Endothelial cell (in vitro differentiated cells): ENCODE measurements at regions not wholly inside any gene's neighbourhood (a gene's known extent, or its start where the extent isn't known, plus 50 kb on each side); places are given as distances from the start of the nearest gene placed in this dataset.

Source experiments
- DNase-seq: peaks from one replicate; pipeline ENCODE4 v3.0.0; 2021; ENCODE audit warnings: low spot score
- H3K27ac Mint-ChIP-seq: one replicate; pipeline ENCODE4 v1.8.0; 2021; ENCODE audit warnings: mixed read lengths, inconsistent platforms; ENCODE audit not compliant: unreplicated experiment
- H3K27me3 Mint-ChIP-seq: one replicate; pipeline ENCODE4 v1.8.0; 2021; ENCODE audit warnings: mild to moderate bottlenecking, moderate library complexity, mixed read lengths, inconsistent platforms; ENCODE audit not compliant: unreplicated experiment
- H3K36me3 Mint-ChIP-seq: one replicate; pipeline ENCODE4 v1.8.0; 2021; ENCODE audit warnings: mild to moderate bottlenecking, low read depth, mixed read lengths, inconsistent platforms; ENCODE audit not compliant: unreplicated experiment
- H3K4me1 Mint-ChIP-seq: one replicate; pipeline ENCODE4 v1.8.0; 2021; ENCODE audit warnings: mild to moderate bottlenecking, mixed read lengths, inconsistent platforms; ENCODE audit not compliant: unreplicated experiment
- H3K4me3 Mint-ChIP-seq: one replicate; pipeline ENCODE4 v1.8.0; 2021; ENCODE audit warnings: mild to moderate bottlenecking, mixed read lengths, inconsistent platforms; ENCODE audit not compliant: unreplicated experiment
- H3K9me3 Mint-ChIP-seq: one replicate; pipeline ENCODE4 v1.8.0; 2021; ENCODE audit warnings: mixed read lengths, inconsistent platforms; ENCODE audit not compliant: unreplicated experiment
- CTCF ChIP-seq: fragments of 200-600 bp; sonication (generic); IDR thresholded peaks from one replicate; pipeline ENCODE4 v1.5.0; 2021; ENCODE audit warnings: antibody characterized with exemption; ENCODE audit not compliant: unreplicated experiment

GRCh38 chr5:167877924-167878323 lies 413.5 kb upstream of the WWC1 start:
- no peak overlapping the region for H3K27ac Mint-ChIP-seq
- H3K27me3 Mint-ChIP-seq, result peaks cover 3% of the 10 kb centered on the region
- no peaks in the 10 kb centered on the region for H3K36me3 Mint-ChIP-seq
- TF ChIP-seq CTCF, result no peak
- H3K4me1 Mint-ChIP-seq, result no peaks in the 10 kb centered on the region
- no peak overlapping the region for H3K4me3 Mint-ChIP-seq
- no peak for DNase-seq
- H3K9me3 Mint-ChIP-seq, result no peaks in the 10 kb centered on the region

- Mint-ChIP-seq H3K9me3 (no peaks in the 10 kb centered on the region), H3K27ac (no peak overlapping the region), H3K4me1 (no peaks in the 10 kb centered on the region), H3K27me3 (no peaks in the 10 kb centered on the region), H3K4me3 (no peak overlapping the region), H3K36me3 (no peaks in the 10 kb centered on the region)
- no peak for DNase-seq
- TF ChIP-seq CTCF, result no peak
Measured at GRCh38 chr5:167880420-167880819, 411.0 kb upstream of the WWC1 start.

GRCh38 chr5:167881041-167881440 lies 410.4 kb upstream of the WWC1 start:
- DNase-seq, result no peak
- Mint-ChIP-seq H3K4me3 (no peak overlapping the region), H3K27ac (no peak overlapping the region), H3K36me3 (no peaks in the 10 kb centered on the region), H3K4me1 (no peaks in the 10 kb centered on the region), H3K9me3 (no peaks in the 10 kb centered on the region), H3K27me3 (no peaks in the 10 kb centered on the region)
- TF ChIP-seq CTCF, result no peak

- TF ChIP-seq CTCF, result no peak
Measured at GRCh38 chr5:167886196-167886595, 405.2 kb upstream of the WWC1 start.

GRCh38 chr5:167888393-167888792 lies 403.1 kb upstream of the WWC1 start:
- no peak overlapping the region for H3K4me3 Mint-ChIP-seq
- H3K9me3 Mint-ChIP-seq, result no peaks in the 10 kb centered on the region
- H3K4me1 Mint-ChIP-seq, result no peaks in the 10 kb centered on the region
- H3K27ac Mint-ChIP-seq, result no peak overlapping the region
- no peak for DNase-seq
- peaks cover 2% of the 10 kb centered on the region for H3K27me3 Mint-ChIP-seq
- no peak for TF ChIP-seq CTCF
- H3K36me3 Mint-ChIP-seq, result no peaks in the 10 kb centered on the region

More at GRCh38 chr5:167886196-167886595, 405.2 kb upstream of the WWC1 start:
- Mint-ChIP-seq H3K27ac (no peak overlapping the region), H3K9me3 (no peaks in the 10 kb centered on the region), H3K4me1 (no peaks in the 10 kb centered on the region), H3K4me3 (no peak overlapping the region), H3K27me3 (peaks cover 1% of the 10 kb centered on the region), H3K36me3 (no peaks in the 10 kb centered on the region)
- DNase-seq, result no peak
